AG20443 (cell line): ENCODE measurements at regions not wholly inside any gene's neighbourhood (a gene's known extent, or its start where the extent isn't known, plus 50 kb on each side); places are given as distances from the start of the nearest gene placed in this dataset.
A peak's percentile ranks its signal among the peaks of the same experiment; 100 is the strongest.
"Not testable (repeated sequence)": the region's sequence is repeated elsewhere in the genome, so short reads cannot be mapped to it uniquely, and the experiment has no call there.

Source experiments
- DNase-seq: peaks from one replicate; pipeline ENCODE4 v3.0.0; 2012; ENCODE audit warnings: low spot score, mixed read lengths

GRCh38 chr2:65605058-65605742, 172.8 kb upstream of the SPRED2 start:
- DNase-seq = no peak

- peak; percentile 50 for DNase-seq
Measured at GRCh38 chr2:65604246-65604645, 171.8 kb upstream of the SPRED2 start.

GRCh38 chr2:65602603-65603235, 170.3 kb upstream of the SPRED2 start:
- DNase-seq = no peak

GRCh38 chr2:65600871-65601270, 168.5 kb upstream of the SPRED2 start:
- not testable (repeated sequence) for DNase-seq

DNA sequence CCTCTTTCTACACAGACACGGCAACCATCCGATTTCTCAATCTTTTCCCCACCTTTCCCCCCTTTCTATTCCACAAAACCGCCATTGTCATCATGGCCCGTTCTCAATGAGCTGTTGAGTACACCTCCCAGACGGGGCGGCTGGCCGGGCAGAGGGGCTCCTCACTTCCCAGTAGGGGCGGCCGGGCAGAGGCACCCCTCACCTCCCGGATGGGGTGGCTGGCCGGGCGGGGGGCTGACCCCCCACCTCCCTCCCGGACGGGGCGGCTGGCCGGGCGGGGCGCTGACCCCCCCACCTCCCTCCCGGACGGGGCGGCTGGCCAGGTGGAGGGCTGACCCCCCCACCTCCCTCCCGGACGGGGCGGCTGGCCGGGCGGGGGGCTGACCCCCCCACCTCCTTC, 168.0 kb upstream of the SPRED2 start:
- not testable (repeated sequence) for DNase-seq

DNA sequence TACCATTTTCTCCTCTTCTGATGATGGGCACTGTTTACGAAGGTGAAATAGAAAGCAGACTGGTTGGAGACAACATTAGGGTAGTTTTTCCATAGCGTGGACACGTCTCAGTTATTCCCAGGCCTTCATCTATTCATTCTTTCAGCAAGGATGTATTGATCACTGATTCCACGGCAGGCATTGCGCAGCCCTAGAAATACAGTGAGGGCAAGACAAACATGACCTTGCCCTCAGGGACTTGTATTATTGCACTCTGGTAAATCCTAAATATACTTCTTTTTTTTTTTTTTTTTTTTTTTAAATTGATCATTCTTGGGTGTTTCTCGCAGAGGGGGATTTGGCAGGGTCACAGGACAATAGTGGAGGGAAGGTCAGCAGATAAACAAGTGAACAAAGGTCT, 167.3 kb upstream of the SPRED2 start:
- DNase-seq = no peak

DNA sequence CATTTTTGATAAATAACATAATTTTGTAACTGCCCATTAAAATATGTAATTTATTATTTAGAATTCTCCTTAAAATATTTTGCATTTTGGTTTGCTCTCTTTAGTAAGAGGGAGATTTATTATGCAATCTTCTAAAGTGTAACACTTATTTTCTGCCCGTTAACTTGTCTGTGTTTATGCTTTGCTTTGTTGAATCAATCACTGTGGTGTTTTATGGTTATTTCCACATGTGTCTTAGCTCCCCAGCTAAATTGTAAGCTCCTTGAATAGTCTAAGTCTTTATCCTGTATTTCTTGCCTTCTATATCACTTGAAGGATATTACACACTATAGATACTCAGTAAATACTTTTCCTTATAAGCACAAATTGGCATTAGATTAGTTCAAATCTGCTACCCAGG, 166.6 kb upstream of the SPRED2 start:
- no peak for DNase-seq

GRCh38 chr2:65598264-65598663, 165.9 kb upstream of the SPRED2 start:
- DNase-seq = no peak

GRCh38 chr2:65595630-65596029, 163.2 kb upstream of the SPRED2 start:
- no peak for DNase-seq

DNA sequence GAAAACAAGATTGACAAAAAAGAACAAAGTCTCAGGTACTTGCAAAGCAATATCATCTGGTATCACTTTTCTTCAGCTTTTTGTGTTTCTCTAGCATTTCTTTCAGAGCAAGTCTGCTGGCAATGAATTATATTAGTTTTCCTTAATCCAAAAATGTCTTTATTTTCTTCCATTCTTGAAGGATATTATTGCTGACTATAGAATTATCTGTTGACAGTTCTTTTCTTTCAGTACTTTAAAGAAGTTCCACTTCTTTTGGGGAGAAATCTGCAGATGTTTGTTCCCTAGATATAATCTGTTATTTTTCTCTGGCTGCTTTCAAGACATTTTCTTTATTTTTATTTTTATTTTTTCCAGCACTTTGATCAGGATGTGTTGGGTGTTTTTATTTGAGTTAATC, 161.8 kb upstream of the SPRED2 start:
- no peak for DNase-seq

GRCh38 chr2:65589667-65590066, 157.3 kb upstream of the SPRED2 start:
- DNase-seq = no peak

- no peak for DNase-seq
Measured at GRCh38 chr2:65587779-65588178, 155.4 kb upstream of the SPRED2 start.

DNA sequence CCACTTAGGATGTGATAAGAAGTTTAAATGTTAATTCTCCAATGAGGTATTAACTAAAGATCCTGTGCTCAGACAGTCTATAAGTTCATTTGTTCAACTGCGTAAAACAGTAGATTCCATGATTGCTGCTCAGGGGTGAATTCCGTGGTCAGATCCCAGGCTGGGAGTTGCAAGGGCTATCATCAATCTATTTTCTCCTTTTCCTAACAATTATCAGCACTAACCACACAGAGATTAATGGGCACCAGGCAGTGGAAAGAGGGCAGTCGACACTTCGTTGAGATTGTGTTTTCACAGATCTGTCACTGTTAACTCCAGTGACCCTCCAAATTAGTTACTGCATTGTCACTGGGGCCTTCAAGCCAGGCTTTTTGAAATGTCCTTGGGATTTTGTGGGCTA, 154.1 kb upstream of the SPRED2 start:
- DNase-seq = no peak

DNA sequence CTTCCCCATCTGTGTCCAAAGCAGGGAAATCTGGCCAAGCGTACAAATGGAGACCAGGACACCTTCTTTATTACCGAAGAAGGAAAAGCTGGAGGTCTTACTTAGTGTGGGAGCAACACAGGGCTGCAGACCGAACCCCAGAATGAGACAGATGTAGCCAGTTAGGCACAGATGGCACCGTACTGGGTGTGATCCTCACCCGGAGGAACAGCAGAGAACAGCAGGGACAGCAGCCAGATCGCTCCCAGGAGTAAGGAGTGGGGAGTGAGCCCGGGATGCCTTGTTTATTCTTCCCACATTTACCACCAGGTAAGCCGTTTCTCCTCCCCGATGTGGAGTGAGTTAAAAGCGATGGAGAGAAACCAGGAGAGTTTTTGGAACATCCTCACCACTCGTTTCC, 150.7 kb upstream of the SPRED2 start:
- no peak for DNase-seq

GRCh38 chr2:65582364-65582763, 150.0 kb upstream of the SPRED2 start:
- no peak for DNase-seq

- no peak for DNase-seq
Measured at GRCh38 chr2:65580824-65581223, 148.4 kb upstream of the SPRED2 start.

- no peak for DNase-seq
Measured at GRCh38 chr2:65579506-65580235, 147.3 kb upstream of the SPRED2 start.

DNA sequence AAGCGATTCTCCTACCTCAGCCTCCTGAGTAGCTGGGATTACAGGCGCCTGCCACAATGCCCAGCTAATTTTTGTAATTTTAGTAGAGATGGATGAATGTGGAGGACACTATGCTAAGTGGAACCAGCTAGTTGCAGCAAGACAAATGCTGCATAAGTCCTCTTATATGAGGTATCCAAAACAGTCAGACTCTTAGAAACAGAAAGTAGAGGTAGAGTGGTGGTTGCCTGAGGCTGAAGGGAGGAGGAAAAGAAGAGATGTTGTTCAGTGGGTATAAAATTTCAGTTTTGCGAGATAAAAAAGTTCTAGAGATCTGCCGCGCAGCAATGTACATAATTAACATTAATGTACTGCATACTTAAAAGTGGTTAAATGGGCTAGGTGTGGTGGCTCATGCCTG, 145.3 kb upstream of the SPRED2 start:
- DNase-seq = no peak

DNA sequence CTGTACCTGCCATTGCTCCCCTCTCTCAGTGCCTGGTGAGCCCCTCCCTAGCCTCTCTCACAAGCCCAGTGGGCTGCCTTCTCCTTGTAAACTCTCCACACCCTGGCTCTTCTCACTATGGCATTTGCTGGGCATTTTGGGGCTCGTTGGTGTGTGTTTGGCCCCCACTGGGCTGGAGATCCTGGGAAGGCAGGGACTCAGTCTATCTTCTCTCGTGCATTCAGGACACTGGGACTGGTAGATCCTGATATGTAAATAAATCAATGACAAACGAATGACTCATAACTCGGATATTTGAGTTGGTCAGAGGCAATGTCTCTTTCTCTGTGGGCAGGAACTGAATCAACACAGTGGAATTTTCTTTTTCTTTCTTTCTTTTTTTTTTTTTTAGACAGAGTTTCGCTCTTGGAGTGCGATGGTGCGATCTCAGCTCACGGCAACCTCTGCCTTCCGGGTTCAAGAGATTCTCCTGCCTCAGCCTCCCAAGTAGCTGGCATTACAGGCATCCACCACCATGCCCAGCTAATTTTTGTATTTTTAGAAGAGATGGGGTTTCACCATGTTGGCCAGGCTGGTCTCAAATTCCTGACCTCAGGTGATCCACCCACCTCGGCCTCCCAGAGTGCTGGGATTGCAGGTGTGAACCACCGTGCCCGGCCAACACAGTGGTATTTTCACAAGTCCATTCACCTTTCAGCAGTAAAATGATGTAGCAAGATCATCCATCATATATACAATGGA, 144.6 kb upstream of the SPRED2 start:
- DNase-seq = peak; percentile 84

DNA sequence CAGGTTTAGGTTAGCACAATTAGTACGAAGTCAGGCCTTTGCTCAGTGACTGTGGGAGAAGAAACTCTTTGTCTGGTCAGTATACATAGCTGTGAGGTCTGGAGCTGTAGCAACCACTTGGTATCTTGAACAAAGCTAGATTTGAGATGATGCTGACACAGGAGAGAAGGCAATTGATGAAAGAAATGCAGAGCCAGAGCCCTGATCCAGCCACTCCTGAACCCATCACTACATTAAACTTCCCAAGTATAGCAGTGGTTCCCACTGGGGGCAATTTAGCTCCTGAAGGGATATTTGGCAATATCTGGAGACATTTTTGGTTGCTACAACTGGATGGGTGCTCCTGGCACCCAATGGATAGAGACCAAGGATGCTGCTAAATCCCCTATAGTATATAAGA, 143.9 kb upstream of the SPRED2 start:
- DNase-seq = no peak

GRCh38 chr2:65574993-65575392, 142.6 kb upstream of the SPRED2 start:
- no peak for DNase-seq

- not testable (repeated sequence) for DNase-seq
Measured at GRCh38 chr2:65568656-65569440, 136.4 kb upstream of the SPRED2 start.
